ENCODE measurements at regions not wholly inside any gene's neighbourhood (a gene's known extent, or its start where the extent isn't known, plus 50 kb on each side); places are given as distances from the start of the nearest gene placed in this dataset.

- no peak for DNase-seq
These were observed 200.0 kb upstream of the PMEPA1 start for GRCh38 chr20:57909763-57910331.

- no peak for DNase-seq
These were observed 199.2 kb upstream of the PMEPA1 start for GRCh38 chr20:57908704-57909630.

DNA sequence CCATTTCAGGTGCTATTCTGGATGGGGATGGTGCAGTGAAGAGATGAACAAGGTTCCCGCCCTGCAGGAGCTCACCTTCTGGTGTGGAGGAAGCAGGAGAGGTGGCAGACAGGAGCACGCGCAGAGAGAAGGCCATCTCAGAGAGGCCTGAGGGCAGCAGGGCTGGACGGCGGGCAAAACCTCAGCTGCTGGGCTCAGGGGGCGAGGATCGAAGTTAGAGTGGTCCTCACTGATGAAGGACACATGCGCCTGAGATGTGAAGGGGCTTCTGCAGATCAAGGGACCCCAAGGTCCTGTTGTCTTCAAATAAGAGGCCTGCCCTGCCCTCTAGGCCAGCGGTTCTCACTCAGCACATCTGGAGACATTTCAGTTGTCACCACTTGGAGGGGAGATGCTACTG lies 198.4 kb upstream of the PMEPA1 start:
- DNase-seq = no peak

- no peak for DNase-seq
These were observed 197.6 kb upstream of the PMEPA1 start for GRCh38 chr20:57907131-57908000.

GRCh38 chr20:57905448-57905847 lies 195.6 kb upstream of the PMEPA1 start:
- DNase-seq = no peak

DNA sequence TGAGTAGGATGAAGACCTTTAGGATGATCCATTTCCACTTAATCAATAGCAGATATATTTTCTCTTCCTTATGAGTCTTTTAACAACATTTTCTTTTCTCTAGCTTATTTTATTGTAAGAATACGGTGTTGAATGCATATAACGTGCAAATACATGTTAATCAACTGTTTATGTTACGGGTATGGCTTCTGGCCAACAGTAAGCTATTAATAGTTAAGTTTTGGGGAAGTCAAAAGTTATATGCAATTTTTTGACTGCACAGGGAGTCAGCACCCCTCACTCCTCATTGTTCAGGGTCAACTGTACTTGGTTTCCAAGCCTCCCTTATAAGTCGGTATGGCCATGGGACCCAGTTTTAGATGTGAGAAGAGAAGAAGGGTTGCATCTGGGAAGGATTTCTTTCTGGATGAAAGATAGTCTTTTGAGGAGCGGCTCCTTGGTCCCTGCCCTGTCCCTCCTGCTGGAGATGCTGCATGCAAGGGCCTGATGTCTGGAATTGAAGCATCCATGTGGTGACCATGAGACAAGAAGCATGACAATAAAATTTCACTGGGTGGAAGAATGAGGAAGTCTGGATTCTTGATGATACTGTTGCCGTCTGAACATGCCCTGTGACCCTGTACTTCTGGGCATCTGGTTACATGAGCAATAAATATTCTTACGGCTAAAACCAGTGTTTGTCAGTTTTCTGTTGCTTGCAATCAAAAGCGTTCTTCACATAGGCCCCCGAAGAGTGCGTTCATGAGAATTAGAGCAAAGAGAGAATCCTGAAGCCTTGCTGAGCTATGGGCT lies 194.7 kb upstream of the PMEPA1 start:
- DNase-seq = peak in 1 of 2 donors; percentile 19

DNA sequence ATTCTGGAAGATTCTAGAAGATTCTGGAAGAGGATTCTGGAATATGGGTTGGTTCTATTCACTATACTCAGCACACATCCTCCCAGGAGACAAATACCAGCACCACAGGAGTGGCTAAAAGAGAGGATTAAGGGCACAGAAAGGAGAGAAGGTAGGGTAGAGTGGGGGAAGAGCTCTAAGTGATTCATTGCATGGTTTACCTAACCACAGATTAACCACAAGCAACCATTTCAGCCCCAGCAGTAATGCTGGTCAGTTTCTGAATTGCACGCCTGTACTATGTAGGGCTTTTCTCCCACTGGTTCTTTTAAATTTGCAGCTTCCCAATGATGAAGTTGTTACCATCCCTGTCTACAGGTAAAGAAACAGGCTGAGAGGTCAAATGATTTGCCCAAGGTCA lies 192.7 kb upstream of the PMEPA1 start:
- no peak for DNase-seq

- DNase-seq = no peak
These were observed 191.7 kb upstream of the PMEPA1 start for GRCh38 chr20:57901526-57901925.

GRCh38 chr20:57900226-57900905 lies 190.6 kb upstream of the PMEPA1 start:
- no peak for DNase-seq

- DNase-seq = no peak
These were observed 189.7 kb upstream of the PMEPA1 start for GRCh38 chr20:57899554-57899953.

DNA sequence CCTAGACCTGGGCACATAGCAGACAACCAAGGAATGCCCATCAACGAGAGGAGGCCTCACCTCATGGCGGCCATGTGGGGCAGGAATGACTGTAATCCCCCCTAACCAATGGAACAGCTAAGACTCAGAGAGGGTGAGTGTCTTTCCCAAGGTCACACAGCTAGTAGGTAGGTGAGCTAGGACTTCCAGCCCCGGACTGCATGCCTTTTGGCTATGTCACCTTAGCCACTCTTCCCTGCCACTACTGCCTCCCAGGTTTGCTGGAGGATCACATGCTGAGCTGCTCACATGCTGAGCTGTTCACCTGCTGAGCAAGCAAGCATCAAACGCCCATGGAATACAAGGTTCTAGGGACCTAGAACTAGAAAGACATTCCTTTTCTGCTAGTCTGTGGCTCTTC lies 188.5 kb upstream of the PMEPA1 start:
- DNase-seq = no peak

DNA sequence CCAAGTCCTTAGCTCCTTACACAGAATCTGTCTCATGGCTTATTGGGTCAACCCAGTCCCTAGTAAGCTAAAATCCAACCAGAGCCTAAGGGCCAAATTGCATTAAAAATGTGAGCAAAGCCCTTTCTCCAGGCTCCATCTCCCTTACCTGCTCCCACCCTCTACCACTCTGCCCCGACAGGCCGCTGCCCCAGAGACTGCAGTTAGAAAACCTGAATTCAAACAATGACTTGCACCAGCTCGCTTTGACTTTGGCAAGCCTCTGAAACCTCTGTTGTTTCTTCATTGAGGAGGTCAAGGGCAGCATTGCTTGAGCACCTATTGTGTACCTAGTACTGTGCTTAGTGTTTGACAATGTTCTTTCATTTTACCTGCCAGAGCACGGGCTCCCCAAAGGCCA lies 188.1 kb upstream of the PMEPA1 start:
- no peak for DNase-seq

GRCh38 chr20:57897156-57897874 lies 187.5 kb upstream of the PMEPA1 start:
- DNase-seq = no peak

DNA sequence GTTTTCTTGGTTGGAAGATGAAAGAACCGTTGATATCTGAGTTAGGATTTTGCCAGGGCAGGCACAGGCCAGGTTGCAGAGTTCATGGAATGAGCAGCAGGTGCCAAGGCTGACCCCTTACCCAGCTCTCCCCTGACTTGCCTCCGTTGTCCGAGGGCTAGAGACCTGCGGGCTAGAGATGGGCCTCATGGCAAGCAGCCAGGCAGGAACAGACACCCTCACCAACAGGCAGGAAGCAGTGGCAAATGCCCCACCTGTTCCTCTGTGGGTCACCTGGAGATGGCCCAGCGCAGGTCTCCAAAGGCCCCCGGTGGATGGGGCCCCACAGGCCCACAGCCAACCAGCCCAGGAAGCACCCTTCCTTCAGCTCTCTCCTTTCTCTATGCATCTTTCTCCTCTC lies 186.7 kb upstream of the PMEPA1 start:
- no peak for DNase-seq

- DNase-seq = no peak
These were observed 186.2 kb upstream of the PMEPA1 start for GRCh38 chr20:57896017-57896416.

DNA sequence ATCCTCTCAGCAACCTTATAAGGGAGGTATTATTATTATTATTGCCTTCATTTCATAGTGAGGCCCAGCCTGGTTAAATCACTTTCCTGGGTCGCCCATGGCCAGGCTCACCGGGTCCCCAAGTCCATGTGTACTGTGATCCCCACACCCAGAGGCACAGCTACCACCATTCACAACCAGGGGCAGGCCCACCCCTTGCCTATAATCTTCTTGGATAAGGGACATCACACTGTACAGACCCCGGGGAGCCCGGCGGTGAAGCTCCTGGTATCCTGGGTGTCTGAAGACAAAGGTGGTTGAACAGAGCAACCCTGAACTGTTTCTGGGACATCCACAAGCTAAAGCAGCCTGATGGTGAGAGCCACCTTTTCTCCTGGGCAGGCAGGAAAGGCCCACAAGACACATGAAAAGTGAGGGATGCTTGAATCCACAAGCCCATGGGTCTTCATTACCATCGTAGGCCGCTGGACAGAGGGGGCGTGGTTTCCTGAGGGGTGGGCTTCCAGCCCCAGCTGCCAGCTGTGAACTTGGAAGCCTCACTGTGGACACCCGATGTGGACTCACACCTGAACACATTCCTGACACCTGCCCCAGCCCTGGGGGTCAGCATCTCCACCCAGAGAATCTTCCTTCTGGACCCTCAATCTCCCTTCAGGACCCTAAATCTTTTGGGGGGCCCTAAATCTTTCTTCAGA lies 185.5 kb upstream of the PMEPA1 start:
- no peak for DNase-seq

DNA sequence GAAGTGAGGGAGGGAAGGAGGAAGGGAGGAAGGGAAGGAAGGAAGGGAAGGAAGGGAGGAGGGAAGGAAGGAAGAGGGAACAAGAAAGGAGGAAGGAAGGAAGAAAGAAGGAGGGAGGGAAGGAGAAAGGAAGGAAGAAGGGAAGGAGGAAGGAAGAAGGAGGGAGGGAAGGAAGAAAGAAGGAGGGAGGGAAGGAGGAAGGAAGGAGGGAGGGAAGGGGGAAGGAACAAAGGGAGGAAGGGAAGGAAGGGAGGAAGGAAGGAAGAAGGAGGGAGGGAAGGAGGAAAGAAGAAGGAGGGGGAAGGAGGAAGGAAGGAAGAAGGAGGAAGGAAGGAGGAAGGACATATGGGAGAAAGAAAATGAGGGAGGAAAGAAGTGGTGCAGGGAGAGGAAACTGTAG lies 184.7 kb upstream of the PMEPA1 start:
- DNase-seq = no peak

- no peak for DNase-seq
These were observed 184.3 kb upstream of the PMEPA1 start for GRCh38 chr20:57894096-57894495.

DNA sequence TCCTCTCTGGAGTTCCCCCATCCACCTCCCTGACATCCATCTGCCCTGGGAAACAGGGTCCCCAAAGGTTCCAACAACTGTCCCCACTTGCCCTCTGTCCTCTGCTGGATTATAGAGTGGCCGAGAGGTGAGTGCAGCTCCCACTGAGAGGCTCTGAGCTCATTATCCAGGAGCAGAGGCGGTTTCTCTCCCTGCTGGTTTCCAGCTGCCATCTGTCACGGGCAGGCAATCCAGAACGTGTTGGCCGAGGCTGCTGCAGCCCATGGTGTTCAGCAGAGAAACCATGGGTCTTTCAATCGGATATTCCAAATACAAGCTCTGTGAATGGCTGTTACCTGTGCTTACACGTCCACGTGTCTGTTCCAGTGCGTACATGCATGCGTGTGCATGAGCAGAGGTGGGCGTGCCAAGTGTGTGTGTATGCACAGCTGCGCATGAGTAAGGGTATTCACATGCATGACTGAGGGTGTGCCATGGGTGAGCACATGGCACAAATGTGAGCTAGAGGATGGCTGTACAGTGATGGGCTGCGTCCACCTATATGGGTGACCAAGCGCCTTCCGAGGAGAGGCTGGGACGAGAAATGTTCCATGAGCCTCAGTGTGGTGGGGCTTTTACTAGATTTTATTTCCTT lies 183.7 kb upstream of the PMEPA1 start:
- no peak for DNase-seq

DNA sequence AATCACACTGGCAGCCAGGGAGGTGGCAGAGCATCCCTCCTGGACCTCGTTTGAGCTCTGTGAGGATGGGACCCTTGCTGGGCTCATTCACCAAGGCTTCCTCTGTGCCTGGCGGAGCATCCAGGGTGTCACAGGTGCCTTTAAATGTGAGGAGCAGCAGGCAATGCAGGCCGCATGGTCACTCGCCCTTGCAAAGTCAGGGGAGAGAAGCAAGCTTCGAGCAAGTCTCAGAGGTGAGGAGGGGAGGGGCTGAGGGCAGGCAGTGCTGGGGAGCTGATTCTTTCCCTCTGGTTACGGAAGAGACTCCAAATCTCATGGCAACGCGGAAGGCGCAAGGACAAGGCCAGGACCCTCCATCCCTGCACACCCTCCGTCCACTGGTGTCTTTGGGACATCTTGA lies 182.7 kb upstream of the PMEPA1 start:
- no peak for DNase-seq
